ENCODE measurements at regions not wholly inside any gene's neighbourhood (a gene's known extent, or its start where the extent isn't known, plus 50 kb on each side); places are given as distances from the start of the nearest gene placed in this dataset.
A peak's percentile ranks its signal among the peaks of the same experiment; 100 is the strongest.
"Not testable (repeated sequence)": the region's sequence is repeated elsewhere in the genome, so short reads cannot be mapped to it uniquely, and the experiment has no call there.

- TF ChIP-seq CTCF (conservative IDR thresholded peaks at IDR 0.05; ENCODE audit: low read depth, low read length): no peak
- no peak overlapping the region for H3K4me3 ChIP-seq (ENCODE audit: low read length)
- no peak for DNase-seq (ENCODE audit: low read depth)
Measured at GRCh38 chr14:106694638-106695393, 1168.4 kb downstream of the TMEM121 start.

GRCh38 chr14:106698620-106699267, 1172.4 kb downstream of the TMEM121 start:
- H3K4me3 ChIP-seq (ENCODE audit: low read length): not testable (repeated sequence)

GRCh38 chr14:106703651-106704050, 1177.3 kb downstream of the TMEM121 start:
- H3K4me3 ChIP-seq (ENCODE audit: low read length); DNase-seq (ENCODE audit: low read depth): not testable (repeated sequence)

More at GRCh38 chr14:106698620-106699267, 1172.4 kb downstream of the TMEM121 start:
- DNase-seq (ENCODE audit: low read depth): not testable (repeated sequence)

GRCh38 chr14:106706488-106706887, 1180.1 kb downstream of the TMEM121 start:
- not testable (repeated sequence) for DNase-seq (ENCODE audit: low read depth); H3K4me3 ChIP-seq (ENCODE audit: low read length)

GRCh38 chr14:106710187-106710586, 1183.8 kb downstream of the TMEM121 start:
- H3K4me3 ChIP-seq (ENCODE audit: low read length); DNase-seq (ENCODE audit: low read depth): not testable (repeated sequence)

- not testable (repeated sequence) for H3K4me3 ChIP-seq (ENCODE audit: low read length); DNase-seq (ENCODE audit: low read depth)
Measured at GRCh38 chr14:106712513-106712912, 1186.1 kb downstream of the TMEM121 start.

GRCh38 chr14:106714446-106715428, 1188.4 kb downstream of the TMEM121 start:
- DNase-seq (ENCODE audit: low read depth); H3K4me3 ChIP-seq (ENCODE audit: low read length): not testable (repeated sequence)

- not testable (repeated sequence) for DNase-seq (ENCODE audit: low read depth); H3K4me3 ChIP-seq (ENCODE audit: low read length)
- TF ChIP-seq CTCF (conservative IDR thresholded peaks at IDR 0.05; ENCODE audit: low read depth, low read length): peak; percentile 15
Measured at GRCh38 chr14:106717544-106717943, 1191.2 kb downstream of the TMEM121 start.

GRCh38 chr14:106719880-106720279, 1193.5 kb downstream of the TMEM121 start:
- DNase-seq (ENCODE audit: low read depth); H3K4me3 ChIP-seq (ENCODE audit: low read length): not testable (repeated sequence)

GRCh38 chr14:106721926-106722325, 1195.5 kb downstream of the TMEM121 start:
- H3K4me3 ChIP-seq (ENCODE audit: low read length); DNase-seq (ENCODE audit: low read depth): not testable (repeated sequence)

- not testable (repeated sequence) for H3K4me3 ChIP-seq (ENCODE audit: low read length); DNase-seq (ENCODE audit: low read depth)
Measured at GRCh38 chr14:106722813-106723687, 1196.7 kb downstream of the TMEM121 start.

GRCh38 chr14:106727962-106728361, 1201.6 kb downstream of the TMEM121 start:
- not testable (repeated sequence) for DNase-seq (ENCODE audit: low read depth)

More at GRCh38 chr14:106727962-106728361, 1201.6 kb downstream of the TMEM121 start:
- H3K4me3 ChIP-seq (ENCODE audit: low read length): not testable (repeated sequence)
